GM10266 (cell line): ENCODE measurements at regions not wholly inside any gene's neighbourhood (a gene's known extent, or its start where the extent isn't known, plus 50 kb on each side); places are given as distances from the start of the nearest gene placed in this dataset.
"Not testable (repeated sequence)": the region's sequence is repeated elsewhere in the genome, so short reads cannot be mapped to it uniquely, and the experiment has no call there.

Source experiments
- DNase-seq: peaks from one replicate; pipeline ENCODE4 v3.0.0; 2012; ENCODE audit errors: extremely low spot score
- CTCF ChIP-seq: IDR thresholded peaks from 2 replicates; pipeline ENCODE4 v1.5.1; 2012; ENCODE audit warnings: mild to moderate bottlenecking, low read depth; ENCODE audit not compliant: control insufficient read depth, insufficient read depth; ENCODE audit errors: missing control alignments

- no peak for DNase-seq
- no peak for TF ChIP-seq CTCF
Measured at GRCh38 chrX:65910899-65911298, 129.0 kb downstream of the VSIG4 start.

- DNase-seq: no peak
- TF ChIP-seq CTCF: no peak
Measured at GRCh38 chrX:65903750-65904149, 136.1 kb downstream of the VSIG4 start.

DNA sequence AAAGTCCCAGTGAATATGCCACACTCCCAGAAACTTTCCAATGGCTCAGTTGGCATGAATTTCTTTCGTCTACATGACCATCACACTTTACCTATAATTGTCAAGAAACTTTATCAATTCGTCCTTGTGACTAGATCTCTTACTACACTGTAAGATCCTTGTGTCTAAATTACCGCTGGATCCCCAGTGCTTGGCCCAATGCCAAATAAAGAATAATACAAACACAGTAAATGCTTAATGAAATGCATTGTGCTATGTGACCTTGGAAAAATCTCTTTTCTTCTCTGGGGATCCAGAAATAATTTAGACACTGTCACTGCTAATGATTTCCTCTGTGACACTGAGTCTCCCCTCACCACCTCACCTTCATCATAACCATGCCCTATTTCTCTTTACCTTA, 137.9 kb downstream of the VSIG4 start:
- DNase-seq: no peak
- no peak for TF ChIP-seq CTCF

- TF ChIP-seq CTCF: no peak
- DNase-seq: no peak
Measured at GRCh38 chrX:65900850-65901844, 138.7 kb downstream of the VSIG4 start.

GRCh38 chrX:65894133-65894532, 145.7 kb downstream of the VSIG4 start:
- TF ChIP-seq CTCF: no peak
- no peak for DNase-seq

DNA sequence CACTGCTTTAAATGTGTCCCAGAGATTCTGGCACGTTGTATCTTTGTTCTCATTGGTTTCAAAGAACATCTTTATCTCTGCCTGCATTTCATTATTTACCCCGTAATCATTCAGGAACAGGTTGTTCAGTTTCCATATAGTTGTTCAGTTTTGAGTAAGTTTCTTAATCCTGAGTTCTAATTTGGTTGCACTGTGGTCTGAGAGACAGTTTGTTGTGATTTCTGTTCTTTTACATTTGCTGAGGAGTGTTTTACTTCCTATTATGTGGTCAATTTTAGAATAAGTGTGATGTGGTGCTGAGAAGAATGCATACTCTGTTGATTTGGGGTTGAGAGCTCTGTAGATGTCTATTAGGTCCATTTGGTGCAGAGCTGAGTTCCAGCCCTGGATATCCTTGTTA, 148.1 kb downstream of the VSIG4 start:
- not testable (repeated sequence) for DNase-seq

DNA sequence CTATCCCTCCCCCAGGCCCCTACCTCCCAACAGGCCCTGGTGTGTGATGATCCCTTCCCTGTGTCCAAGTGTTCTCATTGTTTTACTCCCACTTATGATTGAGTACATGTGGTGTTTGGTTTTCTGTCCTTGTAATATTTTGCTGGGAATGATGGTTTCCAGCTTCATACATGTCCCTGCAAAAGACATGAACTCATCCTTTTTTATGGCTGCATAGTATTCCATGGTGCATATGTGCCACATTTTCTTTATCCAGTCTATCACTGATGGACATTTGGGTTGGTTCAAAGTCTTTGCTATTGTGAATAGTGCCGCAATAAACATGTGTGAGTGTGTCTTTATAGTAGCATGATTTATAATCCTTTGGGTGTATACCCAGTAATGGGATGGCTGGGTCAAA, 151.7 kb downstream of the VSIG4 start:
- not testable (repeated sequence) for DNase-seq

- no peak for DNase-seq
- TF ChIP-seq CTCF: no peak
Measured at GRCh38 chrX:65883556-65883955, 156.3 kb downstream of the VSIG4 start.
